ENCODE measurements at regions not wholly inside any gene's neighbourhood (a gene's known extent, or its start where the extent isn't known, plus 50 kb on each side); places are given as distances from the start of the nearest gene placed in this dataset.

- H3K9me3 Mint-ChIP-seq (ENCODE audit: unreplicated experiment) = no peaks in the 10 kb centered on the region
- no peak overlapping the region for H3K27ac Mint-ChIP-seq (ENCODE audit: unreplicated experiment)
- TF ChIP-seq, protein P1, sequence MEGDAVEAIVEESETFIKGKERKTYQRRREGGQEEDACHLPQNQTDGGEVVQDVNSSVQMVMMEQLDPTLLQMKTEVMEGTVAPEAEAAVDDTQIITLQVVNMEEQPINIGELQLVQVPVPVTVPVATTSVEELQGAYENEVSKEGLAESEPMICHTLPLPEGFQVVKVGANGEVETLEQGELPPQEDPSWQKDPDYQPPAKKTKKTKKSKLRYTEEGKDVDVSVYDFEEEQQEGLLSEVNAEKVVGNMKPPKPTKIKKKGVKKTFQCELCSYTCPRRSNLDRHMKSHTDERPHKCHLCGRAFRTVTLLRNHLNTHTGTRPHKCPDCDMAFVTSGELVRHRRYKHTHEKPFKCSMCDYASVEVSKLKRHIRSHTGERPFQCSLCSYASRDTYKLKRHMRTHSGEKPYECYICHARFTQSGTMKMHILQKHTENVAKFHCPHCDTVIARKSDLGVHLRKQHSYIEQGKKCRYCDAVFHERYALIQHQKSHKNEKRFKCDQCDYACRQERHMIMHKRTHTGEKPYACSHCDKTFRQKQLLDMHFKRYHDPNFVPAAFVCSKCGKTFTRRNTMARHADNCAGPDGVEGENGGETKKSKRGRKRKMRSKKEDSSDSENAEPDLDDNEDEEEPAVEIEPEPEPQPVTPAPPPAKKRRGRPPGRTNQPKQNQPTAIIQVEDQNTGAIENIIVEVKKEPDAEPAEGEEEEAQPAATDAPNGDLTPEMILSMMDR (IDR thresholded peaks at IDR 0.05; ENCODE audit: insufficient read depth in 1 of 2, low read depth in 1 of 2, low read length in 1 of 2, severe bottlenecking in 1 of 2, unreplicated experiment in 1 of 2) = no peak
- no peak overlapping the region for H3K4me3 Mint-ChIP-seq (ENCODE audit: unreplicated experiment)
- no peaks in the 10 kb centered on the region for H3K27me3 Mint-ChIP-seq (ENCODE audit: insufficient read depth, unreplicated experiment)
- Histone ChIP-seq H3K27me3 (replicated peaks; ENCODE audit: control insufficient read depth, insufficient read depth, low read length) (no peaks in the 10 kb centered on the region), H3K4me1 (peaks cover 32% of the 10 kb centered on the region), H3K36me3 (ENCODE audit: control insufficient read depth, insufficient read depth, low read length) (no peaks in the 10 kb centered on the region), H3K4me3 (ENCODE audit: low read depth, low read length) (no peak overlapping the region), H3K9me3 (no peaks in the 10 kb centered on the region)
- DNase-seq = no peak
- BruUV-seq (replicated peaks) = no TSS peak
- H3K36me3 Mint-ChIP-seq (ENCODE audit: insufficient read depth, unreplicated experiment) = peaks cover 4% of the 10 kb centered on the region
- POLR2A ChIA-PET = no interaction called here
- H3K4me1 Mint-ChIP-seq (ENCODE audit: low read depth, unreplicated experiment) = peaks cover 29% of the 10 kb centered on the region
- CTCF ChIA-PET = interaction anchor here (0.6 kb wide), 1 partner anchor 435 kb away, joined by 3 read pairs; no protein-coding TSS in a partner anchor
- intact Hi-C loops (cut with micrococcal nuclease; ENCODE audit: unreplicated experiment) = no loop called here
Observed at GRCh38 chr2:41942278-41942677, 105.5 kb upstream of the PKDCC start.

DNA sequence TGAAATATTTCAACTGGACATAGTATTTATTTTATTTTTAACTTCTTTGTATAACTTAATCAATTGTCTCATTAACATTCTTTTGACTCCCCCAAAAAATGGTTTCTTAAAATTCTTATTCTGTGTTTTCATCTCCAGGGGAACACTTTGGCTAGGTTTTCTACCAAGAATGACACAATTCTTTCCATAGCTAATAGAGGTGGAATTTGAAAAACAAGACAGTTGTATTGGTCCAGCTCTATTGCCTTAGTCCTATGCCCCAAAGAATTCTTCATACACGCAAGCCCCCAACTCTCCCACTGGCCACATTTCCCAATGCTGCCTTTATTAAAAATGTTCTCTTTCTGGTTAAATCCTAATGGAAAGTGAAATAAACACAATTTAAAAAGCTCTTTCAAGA is 104.7 kb upstream of the PKDCC start:
- Histone ChIP-seq H3K9me3 (no peaks in the 10 kb centered on the region), H3K36me3 (ENCODE audit: control insufficient read depth, insufficient read depth, low read length) (no peaks in the 10 kb centered on the region), H3K27me3 (replicated peaks; ENCODE audit: control insufficient read depth, insufficient read depth, low read length) (no peaks in the 10 kb centered on the region), H3K4me3 (ENCODE audit: low read depth, low read length) (no peak overlapping the region), H3K4me1 (peaks cover 32% of the 10 kb centered on the region)
- DNase-seq = no peak
- H3K27ac Mint-ChIP-seq (ENCODE audit: unreplicated experiment) = no peak overlapping the region
- TF ChIP-seq, protein P1 (IDR thresholded peaks at IDR 0.05; ENCODE audit: insufficient read depth in 1 of 2, low read depth in 1 of 2, low read length in 1 of 2, severe bottlenecking in 1 of 2, unreplicated experiment in 1 of 2) = no peak
- H3K4me1 Mint-ChIP-seq (ENCODE audit: low read depth, unreplicated experiment) = peaks cover 36% of the 10 kb centered on the region
- POLR2A ChIA-PET = interaction anchor here (0.5 kb wide), 1 partner anchor 18 kb away, joined by 4 read pairs; no protein-coding TSS in a partner anchor
- BruUV-seq (replicated peaks) = no TSS peak
- H3K36me3 Mint-ChIP-seq (ENCODE audit: insufficient read depth, unreplicated experiment) = no peaks in the 10 kb centered on the region
- H3K27me3 Mint-ChIP-seq (ENCODE audit: insufficient read depth, unreplicated experiment) = no peaks in the 10 kb centered on the region
- H3K9me3 Mint-ChIP-seq (ENCODE audit: unreplicated experiment) = no peaks in the 10 kb centered on the region
- CTCF ChIA-PET = no interaction called here
- H3K4me3 Mint-ChIP-seq (ENCODE audit: unreplicated experiment) = no peak overlapping the region
- intact Hi-C loops (cut with micrococcal nuclease; ENCODE audit: unreplicated experiment) = no loop called here

DNA sequence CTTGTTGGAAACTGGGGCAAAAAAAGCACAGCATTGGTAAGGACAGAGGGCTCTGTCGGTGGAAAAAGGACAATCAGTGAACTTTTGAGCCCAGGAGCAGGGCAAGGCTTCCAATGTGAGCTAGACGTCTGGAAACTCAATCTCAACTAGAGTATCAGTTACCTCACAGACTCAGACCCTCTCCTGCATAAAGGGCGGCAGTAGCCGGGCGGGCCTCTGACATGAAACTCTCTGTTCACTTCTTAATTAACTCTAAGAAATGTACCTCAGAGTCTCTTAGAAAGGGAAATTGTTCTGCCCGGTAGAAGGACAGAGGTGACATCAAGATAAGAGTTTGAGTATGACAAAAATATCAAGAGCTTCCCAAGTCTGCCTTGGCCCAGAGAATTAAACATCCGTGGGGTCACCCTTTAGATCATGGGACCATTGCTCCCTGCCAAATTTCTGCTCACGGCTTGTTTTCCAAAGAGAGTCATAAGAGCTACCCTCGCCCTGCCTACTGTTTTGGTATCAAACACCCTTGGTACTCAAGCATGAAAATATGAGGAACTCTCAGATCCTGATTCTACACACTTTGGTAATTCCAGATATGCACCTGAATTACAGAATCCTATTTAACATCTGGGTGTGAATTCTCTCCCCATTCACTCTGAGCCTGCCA is 103.5 kb upstream of the PKDCC start:
- no peaks in the 10 kb centered on the region for H3K36me3 Mint-ChIP-seq (ENCODE audit: insufficient read depth, unreplicated experiment)
- no peak for DNase-seq
- no peak overlapping the region for H3K4me3 Mint-ChIP-seq (ENCODE audit: unreplicated experiment)
- POLR2A ChIA-PET = no interaction called here
- Histone ChIP-seq H3K9me3 (no peaks in the 10 kb centered on the region), H3K4me1 (peaks cover 32% of the 10 kb centered on the region), H3K27me3 (replicated peaks; ENCODE audit: control insufficient read depth, insufficient read depth, low read length) (no peaks in the 10 kb centered on the region), H3K4me3 (ENCODE audit: low read depth, low read length) (no peak overlapping the region), H3K36me3 (ENCODE audit: control insufficient read depth, insufficient read depth, low read length) (no peaks in the 10 kb centered on the region)
- TF ChIP-seq, protein P1 (IDR thresholded peaks at IDR 0.05; ENCODE audit: insufficient read depth in 1 of 2, low read depth in 1 of 2, low read length in 1 of 2, severe bottlenecking in 1 of 2, unreplicated experiment in 1 of 2) = no peak
- CTCF ChIA-PET = no interaction called here
- H3K9me3 Mint-ChIP-seq (ENCODE audit: unreplicated experiment) = no peaks in the 10 kb centered on the region
- intact Hi-C loops (cut with micrococcal nuclease; ENCODE audit: unreplicated experiment) = no loop called here
- no TSS peak for BruUV-seq (replicated peaks)
- peaks cover 32% of the 10 kb centered on the region for H3K4me1 Mint-ChIP-seq (ENCODE audit: low read depth, unreplicated experiment)
- no peaks in the 10 kb centered on the region for H3K27me3 Mint-ChIP-seq (ENCODE audit: insufficient read depth, unreplicated experiment)
- H3K27ac Mint-ChIP-seq (ENCODE audit: unreplicated experiment) = no peak overlapping the region
